HS-5 (cell line): ENCODE measurements at regions not wholly inside any gene's neighbourhood (a gene's known extent, or its start where the extent isn't known, plus 50 kb on each side); places are given as distances from the start of the nearest gene placed in this dataset.
A peak's percentile ranks its signal among the peaks of the same experiment; 100 is the strongest.
"Not testable (repeated sequence)": the region's sequence is repeated elsewhere in the genome, so short reads cannot be mapped to it uniquely, and the experiment has no call there.

Source experiments
- DNase-seq: peaks from one replicate; pipeline ENCODE4 v3.0.0-alpha.2; 2012; ENCODE audit warnings: low read depth

DNA sequence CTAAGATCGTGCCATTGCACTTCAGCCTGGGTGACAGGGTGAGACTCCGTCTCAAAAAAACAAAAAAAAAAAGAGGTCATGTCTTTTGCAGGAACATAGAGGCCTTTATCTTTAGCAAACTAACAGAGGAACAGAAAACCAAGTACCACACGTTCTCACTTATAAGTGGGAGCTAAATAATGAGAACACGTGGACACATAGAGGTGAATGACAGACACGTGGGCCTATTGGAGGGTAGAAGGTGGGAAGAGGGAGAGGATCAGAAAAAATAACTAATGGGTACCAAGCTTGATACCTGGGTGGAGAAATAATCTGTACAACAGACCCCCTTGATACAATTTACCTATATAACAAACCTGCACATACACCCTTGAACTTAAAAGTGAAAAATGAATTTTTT, 401.4 kb upstream of the NAALADL2 start:
- no peak for DNase-seq

DNA sequence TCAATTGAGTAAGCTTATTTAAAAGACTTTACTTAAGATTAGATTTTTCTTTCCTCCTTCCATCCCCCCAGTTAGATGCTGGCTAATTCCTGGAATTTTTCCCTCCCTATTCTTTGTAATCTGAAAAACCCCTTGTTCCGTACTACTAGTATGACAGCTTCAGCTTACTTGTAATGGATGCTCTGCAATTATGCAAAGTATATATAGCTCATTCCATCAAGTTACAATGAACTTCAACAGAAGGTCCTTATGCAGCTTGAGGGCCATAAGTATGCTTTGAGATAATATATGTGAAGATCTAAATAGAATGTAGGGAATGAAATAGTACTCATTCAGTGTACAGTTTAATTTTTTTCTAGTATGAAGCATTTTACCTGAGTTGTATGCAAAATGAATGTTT, 398.3 kb upstream of the NAALADL2 start:
- DNase-seq = no peak

DNA sequence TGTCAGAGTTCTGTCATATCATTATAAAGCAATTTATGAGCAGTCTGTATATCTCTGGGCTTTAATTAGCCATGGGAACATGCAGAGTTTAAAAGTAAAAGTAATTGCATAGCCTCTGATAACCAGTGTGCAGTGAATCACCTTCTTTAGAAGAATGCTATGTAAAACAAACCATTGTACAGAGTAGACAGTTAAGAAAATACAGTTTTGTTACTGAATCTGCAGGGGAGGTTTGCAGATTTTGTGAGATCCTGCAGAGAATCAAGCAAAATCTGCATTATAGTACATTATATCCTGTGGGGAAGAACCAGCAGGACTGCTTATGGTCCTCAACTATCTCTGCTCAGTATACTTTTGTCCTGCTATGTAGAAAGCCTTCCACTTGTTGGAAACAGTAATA, 396.2 kb upstream of the NAALADL2 start:
- DNase-seq = no peak

DNA sequence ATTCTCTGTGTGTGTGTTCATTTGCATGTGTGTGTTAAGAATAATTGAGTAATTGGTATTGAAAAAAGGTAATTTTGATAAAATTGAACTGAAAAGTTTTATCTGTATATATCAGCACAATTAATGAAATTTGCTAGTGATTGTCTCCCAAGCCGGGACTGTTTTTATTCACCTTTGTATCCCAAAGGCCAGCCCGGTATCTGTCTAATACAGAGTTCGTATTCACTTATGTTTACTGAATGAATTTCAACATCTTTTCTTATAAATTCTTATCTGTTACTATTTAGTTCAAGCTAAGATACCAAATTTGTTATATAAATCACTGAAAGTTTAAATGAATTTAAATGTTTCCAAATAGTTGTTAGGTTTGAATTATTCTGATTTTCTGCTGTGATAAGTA, 394.0 kb upstream of the NAALADL2 start:
- DNase-seq = no peak

DNA sequence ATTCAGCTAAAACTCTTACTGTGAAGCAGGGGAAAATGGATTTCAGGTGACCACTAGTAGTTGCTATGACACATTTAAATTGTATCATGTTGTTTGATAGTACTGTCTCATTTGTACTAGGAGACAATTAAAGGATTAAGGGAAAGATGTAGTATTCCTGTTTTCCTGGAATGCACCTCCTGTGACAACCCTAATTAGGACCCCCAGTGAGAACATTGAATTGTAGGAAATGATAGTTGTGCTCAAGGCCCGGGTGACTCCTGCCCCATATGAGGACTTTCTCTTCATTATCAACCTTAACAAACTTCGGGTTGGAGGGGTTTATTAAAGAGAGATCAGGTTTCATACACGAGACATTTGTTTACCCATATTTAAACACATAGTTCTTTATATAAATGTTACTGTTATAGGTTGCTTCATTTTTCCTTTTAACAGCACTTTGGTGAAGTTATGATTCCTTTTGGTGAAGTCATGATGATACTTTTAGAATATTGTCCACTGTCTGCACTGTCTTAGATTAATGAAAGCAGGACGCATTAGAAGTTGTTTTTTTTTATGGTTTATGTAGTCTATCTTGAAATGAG, 392.6 kb upstream of the NAALADL2 start:
- no peak for DNase-seq

DNA sequence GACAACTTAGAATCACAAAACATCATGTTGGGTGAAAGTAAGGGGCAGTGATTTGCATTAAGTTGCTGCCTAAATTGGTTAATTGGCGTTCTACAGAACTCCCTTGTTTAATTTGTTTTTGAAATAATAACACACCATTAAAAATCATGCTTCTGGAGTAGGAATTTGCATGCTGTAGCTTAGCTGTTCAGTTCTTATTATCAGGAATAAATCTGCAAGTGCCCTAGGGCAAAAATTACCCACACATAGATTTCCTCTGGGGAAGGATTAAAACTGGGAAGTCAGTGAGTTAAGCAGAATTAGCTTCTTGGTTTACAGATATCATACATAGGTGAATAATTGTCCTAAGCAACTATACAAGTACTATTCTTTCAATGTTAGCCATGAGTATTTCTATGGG, 381.6 kb upstream of the NAALADL2 start:
- no peak for DNase-seq

DNA sequence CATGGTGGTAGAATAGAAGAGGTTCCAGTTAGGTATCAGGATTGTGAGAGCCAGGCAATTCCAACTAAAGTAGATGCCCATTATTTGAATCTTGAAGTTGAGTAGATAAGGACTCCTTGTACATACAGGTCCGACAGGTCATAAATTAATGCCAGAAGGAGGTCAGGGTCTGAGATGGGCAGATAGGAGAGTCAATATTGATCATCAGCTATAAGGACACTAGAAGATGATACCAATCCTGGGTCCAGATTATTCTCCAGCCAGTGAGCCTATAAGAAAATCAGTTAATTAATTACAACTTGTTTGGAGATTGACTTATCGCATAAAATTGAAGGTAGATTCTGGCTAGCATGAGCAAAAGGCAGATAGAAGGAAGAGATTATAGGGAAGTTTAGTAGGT, 378.4 kb upstream of the NAALADL2 start:
- no peak for DNase-seq

DNA sequence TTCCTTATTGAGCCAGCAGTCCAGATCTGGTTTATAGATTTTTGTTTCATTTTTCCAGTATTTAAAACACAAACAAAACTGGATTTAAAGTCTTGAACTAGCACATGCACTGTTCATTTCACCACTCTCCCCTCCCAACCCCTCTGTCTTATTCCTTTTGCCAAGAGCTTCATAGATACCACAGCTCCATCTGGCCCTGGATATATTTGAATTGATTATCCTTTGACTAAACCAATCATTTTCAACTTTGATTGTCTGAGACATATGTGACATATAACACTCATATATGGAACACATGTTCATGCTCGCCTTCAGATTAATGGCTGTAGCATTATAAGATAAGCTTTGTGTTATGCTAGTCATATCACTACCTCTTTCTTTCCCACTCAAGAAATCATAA, 376.6 kb upstream of the NAALADL2 start:
- DNase-seq = no peak

DNA sequence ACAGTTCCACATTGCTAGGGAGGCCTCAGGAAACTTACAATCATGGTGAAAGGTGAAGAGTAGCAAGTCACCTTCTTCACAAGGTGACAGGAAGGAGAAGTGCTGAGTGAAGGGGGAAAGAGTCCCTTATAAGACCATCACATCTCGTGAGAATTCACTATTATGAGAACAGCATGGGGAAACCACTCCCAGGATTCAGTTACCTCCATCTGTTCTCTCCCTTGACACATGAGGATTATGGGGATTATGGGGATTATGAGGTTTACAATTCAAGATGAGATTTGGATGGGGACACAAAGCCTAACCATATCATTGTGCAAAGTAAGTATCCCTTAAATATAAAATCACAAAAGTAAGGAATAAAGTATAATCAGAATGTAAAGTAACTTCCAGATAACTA, 375.9 kb upstream of the NAALADL2 start:
- DNase-seq = no peak

DNA sequence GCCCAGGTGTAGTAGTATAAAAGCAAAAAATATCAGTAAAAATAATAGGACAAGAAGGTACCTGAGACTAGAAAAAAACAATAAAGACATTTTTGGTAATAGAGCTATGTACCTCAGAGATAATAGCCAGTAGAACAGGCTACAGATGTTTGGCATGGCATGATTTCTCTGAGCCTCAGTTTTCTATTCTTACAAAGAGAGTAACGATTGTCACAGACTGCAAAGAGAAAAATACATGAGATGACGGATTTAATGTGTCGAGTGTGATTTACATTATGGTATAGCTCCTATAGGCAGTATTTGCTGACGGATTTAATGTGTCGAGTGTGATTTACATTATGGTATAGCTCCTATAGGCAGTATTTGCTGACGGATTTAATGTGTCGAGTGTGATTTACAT, 375.3 kb upstream of the NAALADL2 start:
- not testable (repeated sequence) for DNase-seq

DNA sequence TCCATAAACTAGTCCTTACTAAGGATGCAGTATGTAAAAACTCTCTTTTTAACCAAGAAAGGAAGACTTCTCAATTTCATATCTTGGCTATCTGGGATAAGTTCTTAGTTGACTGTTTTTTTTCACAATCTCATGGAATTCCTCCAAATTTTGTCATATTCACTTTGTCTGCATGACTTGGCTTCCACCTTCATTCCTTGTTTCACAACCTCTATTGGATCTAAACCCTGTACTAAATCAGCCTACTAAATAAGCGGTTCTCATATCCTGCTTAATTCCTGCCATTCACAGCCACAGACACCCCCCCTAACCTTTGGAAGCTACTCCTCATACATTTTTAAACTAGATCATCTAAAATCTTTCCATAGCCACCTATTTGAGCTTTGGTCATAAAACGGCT, 370.6 kb upstream of the NAALADL2 start:
- no peak for DNase-seq

DNA sequence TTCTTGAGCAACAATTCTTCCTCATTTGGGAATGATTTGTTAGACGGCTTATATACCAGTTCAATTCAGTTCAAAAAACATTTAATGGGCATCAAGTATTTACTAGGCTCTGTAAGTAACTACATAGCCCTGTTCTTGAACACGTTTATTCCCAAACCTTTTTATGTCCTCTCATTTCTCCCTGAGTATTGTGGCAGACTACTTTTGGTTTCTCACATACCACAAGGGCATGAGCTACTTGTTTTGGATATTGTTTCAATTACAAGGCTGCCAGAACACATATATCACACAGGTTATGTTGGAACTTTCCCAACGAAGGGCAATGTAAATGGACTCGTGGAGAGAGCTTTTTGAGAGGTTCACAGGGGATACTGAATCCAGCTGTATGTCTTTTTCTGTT, 363.8 kb upstream of the NAALADL2 start:
- DNase-seq = no peak

DNA sequence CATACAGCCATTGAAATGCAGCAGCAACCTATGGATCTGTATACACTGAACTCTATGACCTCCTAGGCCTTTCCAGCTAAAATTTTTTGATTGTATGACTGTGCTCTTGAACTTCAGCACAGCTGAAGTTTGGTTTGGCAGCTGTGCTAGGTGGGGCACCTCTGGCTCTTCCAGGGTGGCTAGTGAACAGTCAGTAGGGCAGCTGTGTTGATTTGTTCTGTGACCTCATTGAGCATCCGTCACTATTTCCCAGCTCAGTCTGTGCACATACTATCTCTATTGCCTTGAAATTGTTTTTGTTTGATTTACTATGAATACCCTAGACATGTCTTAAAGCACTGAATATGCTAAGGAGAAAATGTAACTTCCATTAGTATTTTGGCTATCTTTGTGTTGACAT, 363.2 kb upstream of the NAALADL2 start:
- no peak for DNase-seq

DNA sequence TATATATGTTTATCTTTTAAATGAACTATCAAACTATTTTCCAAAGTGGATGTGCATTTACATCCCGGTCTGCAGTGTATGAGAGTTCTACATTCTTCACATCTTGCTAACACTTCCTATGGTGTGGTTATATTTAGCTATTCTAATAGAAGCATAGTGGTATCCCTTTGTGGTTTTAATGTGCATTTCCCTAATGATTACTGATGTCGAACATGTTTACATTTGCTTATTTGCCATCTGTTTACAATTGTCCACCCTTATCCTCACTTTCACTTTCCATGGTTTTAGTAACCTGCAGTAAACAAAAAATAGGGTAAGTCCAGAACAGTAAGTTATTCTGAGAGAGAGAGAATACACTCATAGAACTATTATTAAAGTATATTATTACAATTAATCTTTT, 360.5 kb upstream of the NAALADL2 start:
- DNase-seq = no peak

DNA sequence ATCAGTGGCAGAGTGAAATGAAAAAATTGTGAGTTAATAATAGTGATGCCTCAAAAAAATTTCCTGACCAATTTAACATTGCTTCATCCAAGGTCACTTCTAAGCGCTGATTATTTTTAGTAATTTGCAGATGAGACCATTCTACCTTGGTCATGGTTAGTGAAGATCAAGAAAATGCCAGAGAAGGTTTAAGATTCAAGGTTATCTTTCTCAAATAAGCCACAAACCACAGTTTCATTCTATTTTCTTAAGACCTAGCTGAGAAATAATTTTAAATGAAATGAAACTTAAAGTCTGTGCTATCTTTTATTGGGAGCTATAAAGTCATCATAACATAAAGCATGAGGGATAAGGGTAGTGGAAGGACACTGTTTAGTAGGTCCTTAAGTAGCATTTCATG, 353.9 kb upstream of the NAALADL2 start:
- no peak for DNase-seq

DNA sequence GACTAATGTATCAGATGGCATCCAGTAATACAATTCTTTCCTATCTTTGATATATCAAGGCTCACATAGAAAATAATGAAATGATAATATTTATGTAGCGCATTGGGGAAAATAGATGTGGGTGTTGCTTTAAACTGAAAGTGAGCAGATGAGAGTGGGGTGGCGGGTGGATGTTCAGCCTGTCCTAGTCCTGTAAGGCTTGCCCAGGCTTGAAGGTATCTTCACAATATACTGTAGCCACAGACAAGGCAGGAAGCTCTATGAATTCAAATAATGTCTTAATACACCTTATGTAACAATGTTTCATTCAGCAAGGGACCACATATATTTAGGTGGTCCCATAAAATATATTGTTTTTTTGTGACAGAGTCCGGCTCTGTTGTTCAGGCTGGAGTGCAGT, 334.9 kb upstream of the NAALADL2 start:
- DNase-seq = no peak

DNA sequence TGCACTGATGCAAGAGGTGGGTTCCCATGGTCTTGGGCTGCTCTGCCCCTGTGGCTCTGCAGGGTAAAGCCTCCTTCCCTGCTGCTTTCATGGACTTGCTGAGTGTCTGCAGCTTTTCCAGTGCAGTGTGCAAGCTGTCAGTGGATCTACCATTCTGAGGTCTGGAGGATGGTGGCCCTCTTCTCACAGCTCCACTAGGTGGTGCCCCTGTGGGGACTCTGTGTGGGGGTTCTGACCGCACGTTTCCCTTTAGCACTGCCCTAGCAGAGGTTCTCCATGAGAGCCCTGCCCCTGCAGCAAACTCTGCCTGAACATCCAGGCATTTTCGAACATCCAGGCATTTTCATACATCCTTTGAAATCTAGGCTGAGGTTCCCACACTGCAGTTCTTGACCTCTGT, 329.8 kb upstream of the NAALADL2 start:
- no peak for DNase-seq

DNA sequence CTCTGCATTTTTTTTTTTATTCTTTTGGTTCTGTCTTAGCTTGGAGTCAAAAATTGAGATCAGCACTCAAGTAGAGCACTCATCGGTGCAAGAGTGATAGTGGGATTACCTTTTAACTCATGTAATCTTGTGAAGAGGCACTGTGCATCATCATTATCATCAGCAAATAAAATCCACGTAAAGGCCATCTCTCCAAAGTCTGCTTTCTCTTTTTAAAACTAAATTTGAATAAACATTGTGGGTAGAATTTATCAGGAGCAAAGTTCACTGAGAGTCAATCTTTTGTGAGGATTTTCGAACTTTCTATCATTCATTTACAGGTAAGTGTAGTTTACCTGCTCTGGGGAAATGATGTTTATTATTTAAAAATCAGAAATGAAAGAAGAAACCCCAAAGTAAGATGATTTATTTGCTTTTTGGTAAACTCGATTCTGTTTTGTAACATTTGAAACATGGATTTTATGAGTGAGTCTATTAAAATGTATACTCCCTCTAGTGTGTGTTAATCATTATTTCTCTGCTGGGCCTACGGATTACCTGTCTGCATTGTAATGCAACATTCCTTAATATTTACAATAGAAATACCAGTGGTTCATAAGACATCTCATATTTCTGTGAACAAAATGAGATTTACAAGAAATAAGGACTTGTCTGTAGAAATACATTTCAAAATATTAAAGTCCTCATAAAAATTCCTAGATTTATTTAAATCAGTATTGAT, 327.7 kb upstream of the NAALADL2 start:
- no peak for DNase-seq

DNA sequence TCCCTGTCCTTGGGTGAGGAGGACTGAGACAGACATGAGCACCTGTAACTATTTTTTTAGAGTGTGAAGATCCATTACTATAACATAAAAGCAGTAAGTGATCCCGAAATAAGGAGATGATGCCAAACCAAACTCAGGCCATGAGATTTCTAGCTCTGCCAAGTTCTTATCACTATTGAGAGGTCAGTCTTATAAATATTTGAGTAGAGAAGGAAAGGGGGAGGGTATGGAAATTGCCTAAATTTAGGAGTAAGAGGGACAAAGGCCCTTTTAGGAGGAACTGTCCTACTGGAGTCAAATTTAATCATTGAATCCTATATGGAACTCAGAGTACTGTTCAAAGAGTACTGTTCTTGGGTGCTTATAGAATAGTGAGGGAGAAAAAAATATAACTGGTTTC, 326.9 kb upstream of the NAALADL2 start:
- DNase-seq = no peak

DNA sequence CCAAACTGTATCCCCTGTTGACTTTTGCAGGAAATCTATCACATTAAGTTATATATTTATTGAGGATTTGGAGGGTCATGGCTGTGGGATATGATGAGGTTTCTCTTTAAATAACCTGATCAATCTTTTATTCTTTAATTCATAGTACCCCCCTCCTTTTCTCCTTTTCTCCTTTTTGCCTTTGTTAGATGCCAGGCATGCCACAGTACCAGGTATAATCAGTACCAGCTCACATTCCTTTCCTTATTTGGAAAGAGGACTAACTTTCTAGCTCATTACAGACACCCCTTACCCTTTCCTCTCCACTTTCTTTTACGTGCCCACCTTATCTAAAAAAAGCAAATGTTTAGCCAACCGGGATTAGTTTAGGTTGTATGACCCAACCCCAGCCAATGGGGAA, 326.4 kb upstream of the NAALADL2 start:
- no peak for DNase-seq

DNA sequence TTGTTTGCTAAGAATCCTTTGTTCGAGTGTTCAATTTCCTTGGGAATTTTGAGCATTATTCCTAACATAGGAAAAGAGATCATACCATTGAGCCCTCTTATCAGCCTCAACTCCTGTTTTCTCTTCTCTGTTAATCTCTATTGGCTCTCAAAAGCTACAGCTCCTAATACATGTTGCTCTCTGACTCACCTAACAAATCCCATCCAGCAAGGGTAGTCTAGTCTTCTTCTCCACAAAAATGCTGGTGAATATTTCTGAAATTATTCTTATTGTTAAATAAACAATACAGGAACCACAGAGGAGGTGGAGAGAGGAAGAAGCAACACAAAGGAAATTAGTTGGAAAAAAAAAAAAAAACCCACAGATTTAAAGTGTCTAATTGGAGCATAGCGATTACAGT, 325.8 kb upstream of the NAALADL2 start:
- DNase-seq = peak; percentile 19

DNA sequence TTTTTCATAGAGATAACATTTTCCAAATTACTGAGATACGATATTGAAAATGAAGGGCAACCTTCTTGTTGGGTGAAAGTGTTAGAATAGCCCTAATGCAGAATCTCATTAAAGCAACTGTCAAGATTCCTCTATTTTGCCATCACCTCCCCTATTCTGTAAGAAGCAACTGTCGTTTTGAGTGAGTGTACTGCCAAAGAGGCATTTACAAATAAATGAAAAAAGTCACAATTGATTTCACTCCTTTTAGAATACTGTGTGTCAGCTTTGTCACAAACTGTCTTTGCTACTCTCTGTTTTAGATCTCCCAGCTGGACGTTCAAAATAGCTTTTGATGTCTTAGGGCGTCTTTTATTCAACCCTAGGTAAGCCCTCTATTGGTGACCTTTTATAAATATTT, 322.8 kb upstream of the NAALADL2 start:
- DNase-seq = no peak

DNA sequence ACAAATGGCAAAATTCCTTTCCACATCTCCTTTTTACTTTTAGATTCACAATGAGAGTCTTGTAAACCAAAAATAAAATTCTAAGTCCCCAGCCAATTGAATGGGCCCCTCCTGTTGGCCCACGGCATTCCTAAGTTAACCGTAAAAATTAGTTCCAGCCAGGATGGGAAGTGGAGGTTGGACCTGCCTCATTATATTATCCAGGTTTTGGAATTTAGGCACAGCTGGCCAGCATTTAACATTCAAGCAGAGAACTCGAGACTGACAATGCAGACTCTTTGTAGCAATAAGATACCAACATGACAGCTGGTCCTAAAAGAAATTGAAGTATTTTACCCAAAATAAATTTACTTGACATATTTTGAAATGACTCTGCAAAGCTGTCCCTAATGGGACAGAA, 321.0 kb upstream of the NAALADL2 start:
- no peak for DNase-seq
